MM.1S (cell line): ENCODE measurements at regions not wholly inside any gene's neighbourhood (a gene's known extent, or its start where the extent isn't known, plus 50 kb on each side); places are given as distances from the start of the nearest gene placed in this dataset.

Experiments
- CTCF ChIP-seq: fragments of 300-600 bp; sonication (generic); IDR thresholded peaks from 2 replicates; pipeline ENCODE4 v1.5.1; 2016; ENCODE audit warnings: antibody characterized with exemption, low read length, mixed read lengths
- EZH2 ChIP-seq: fragments of 300-600 bp; sonication (generic); optimal IDR thresholded peaks from 2 replicates; pipeline ENCODE3; 2017; ENCODE audit warnings: low read depth, mild to moderate bottlenecking, antibody characterized with exemption, low read length, mixed read lengths
- EZH2phosphoT487 ChIP-seq: fragments of 300-600 bp; sonication (generic); IDR thresholded peaks from 2 replicates; pipeline ENCODE4 v1.6.1; 2018; ENCODE audit warnings: antibody characterized with exemption, low read length

GRCh38 chr1:5648410-5649165, 343.6 kb downstream of the NPHP4 start:
- TF ChIP-seq EZH2phosphoT487 (no peak), CTCF (no peak), EZH2 (no peak)
